ENCODE measurements at regions not wholly inside any gene's neighbourhood (a gene's known extent, or its start where the extent isn't known, plus 50 kb on each side); places are given as distances from the start of the nearest gene placed in this dataset.

GRCh38 chr16:63702981-63703590 lies 1418.8 kb downstream of the CDH11 start:
- in situ Hi-C loops (cut with MboI) (no loop called here), intact Hi-C loops (cut with micrococcal nuclease; ENCODE audit: unreplicated experiment) (no loop called here)
- no peaks in the 10 kb centered on the region for H3K27me3 ChIP-seq (replicated peaks in 1 of 2; ENCODE audit: control insufficient read depth in 2 of 2, insufficient read depth in 2 of 2, low read length in 1 of 2)
- H3K4me2 ChIP-seq (ENCODE audit: control insufficient read depth, insufficient read depth) = no peak overlapping the region
- TF ChIP-seq, protein P1, sequence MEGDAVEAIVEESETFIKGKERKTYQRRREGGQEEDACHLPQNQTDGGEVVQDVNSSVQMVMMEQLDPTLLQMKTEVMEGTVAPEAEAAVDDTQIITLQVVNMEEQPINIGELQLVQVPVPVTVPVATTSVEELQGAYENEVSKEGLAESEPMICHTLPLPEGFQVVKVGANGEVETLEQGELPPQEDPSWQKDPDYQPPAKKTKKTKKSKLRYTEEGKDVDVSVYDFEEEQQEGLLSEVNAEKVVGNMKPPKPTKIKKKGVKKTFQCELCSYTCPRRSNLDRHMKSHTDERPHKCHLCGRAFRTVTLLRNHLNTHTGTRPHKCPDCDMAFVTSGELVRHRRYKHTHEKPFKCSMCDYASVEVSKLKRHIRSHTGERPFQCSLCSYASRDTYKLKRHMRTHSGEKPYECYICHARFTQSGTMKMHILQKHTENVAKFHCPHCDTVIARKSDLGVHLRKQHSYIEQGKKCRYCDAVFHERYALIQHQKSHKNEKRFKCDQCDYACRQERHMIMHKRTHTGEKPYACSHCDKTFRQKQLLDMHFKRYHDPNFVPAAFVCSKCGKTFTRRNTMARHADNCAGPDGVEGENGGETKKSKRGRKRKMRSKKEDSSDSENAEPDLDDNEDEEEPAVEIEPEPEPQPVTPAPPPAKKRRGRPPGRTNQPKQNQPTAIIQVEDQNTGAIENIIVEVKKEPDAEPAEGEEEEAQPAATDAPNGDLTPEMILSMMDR (IDR thresholded peaks at IDR 0.05 in 2 of 3, conservative IDR thresholded peaks at IDR 0.05 in 1 of 3; ENCODE audit: control insufficient read depth in 2 of 3, extremely low read depth in 1 of 3, insufficient read depth in 1 of 3, low read depth in 3 of 3, low read length in 3 of 3) = no peak; a peak in 1 of 6 replicates
- TF ChIP-seq CREB1 (IDR thresholded peaks at IDR 0.05; ENCODE audit: low read depth) (no peak), ZBED1 (IDR thresholded peaks at IDR 0.05; ENCODE audit: borderline replicate concordance) (no peak), SMARCA5 (IDR thresholded peaks at IDR 0.05) (no peak), PAX5 (IDR thresholded peaks at IDR 0.05; ENCODE audit: borderline replicate concordance, low read depth, low read length) (no peak), MAX (IDR thresholded peaks at IDR 0.05; ENCODE audit: low read depth, low read length) (no peak), SMAD5 (IDR thresholded peaks at IDR 0.05; ENCODE audit: low read depth) (no peak), CHD1 (IDR thresholded peaks at IDR 0.05; ENCODE audit: low read depth, low read length) (no peak), IRF5 (IDR thresholded peaks at IDR 0.05; ENCODE audit: borderline replicate concordance) (no peak), STAT3 (IDR thresholded peaks at IDR 0.05; ENCODE audit: low read depth, low read length) (no peak), FOXK2 (IDR thresholded peaks at IDR 0.05) (no peak), BACH1 (IDR thresholded peaks at IDR 0.05; ENCODE audit: borderline replicate concordance) (no peak), PML (IDR thresholded peaks at IDR 0.05; ENCODE audit: low read length) (no peak), YBX1 (IDR thresholded peaks at IDR 0.05) (no peak)
- TF ChIP-seq, protein P2, sequence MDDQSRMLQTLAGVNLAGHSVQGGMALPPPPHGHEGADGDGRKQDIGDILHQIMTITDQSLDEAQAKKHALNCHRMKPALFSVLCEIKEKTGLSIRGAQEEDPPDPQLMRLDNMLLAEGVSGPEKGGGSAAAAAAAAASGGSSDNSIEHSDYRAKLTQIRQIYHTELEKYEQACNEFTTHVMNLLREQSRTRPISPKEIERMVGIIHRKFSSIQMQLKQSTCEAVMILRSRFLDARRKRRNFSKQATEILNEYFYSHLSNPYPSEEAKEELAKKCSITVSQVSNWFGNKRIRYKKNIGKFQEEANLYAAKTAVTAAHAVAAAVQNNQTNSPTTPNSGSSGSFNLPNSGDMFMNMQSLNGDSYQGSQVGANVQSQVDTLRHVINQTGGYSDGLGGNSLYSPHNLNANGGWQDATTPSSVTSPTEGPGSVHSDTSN (IDR thresholded peaks at IDR 0.05; ENCODE audit: insufficient replicate concordance, low read depth, low read length) = no peak
- TF ChIP-seq, protein P3, sequence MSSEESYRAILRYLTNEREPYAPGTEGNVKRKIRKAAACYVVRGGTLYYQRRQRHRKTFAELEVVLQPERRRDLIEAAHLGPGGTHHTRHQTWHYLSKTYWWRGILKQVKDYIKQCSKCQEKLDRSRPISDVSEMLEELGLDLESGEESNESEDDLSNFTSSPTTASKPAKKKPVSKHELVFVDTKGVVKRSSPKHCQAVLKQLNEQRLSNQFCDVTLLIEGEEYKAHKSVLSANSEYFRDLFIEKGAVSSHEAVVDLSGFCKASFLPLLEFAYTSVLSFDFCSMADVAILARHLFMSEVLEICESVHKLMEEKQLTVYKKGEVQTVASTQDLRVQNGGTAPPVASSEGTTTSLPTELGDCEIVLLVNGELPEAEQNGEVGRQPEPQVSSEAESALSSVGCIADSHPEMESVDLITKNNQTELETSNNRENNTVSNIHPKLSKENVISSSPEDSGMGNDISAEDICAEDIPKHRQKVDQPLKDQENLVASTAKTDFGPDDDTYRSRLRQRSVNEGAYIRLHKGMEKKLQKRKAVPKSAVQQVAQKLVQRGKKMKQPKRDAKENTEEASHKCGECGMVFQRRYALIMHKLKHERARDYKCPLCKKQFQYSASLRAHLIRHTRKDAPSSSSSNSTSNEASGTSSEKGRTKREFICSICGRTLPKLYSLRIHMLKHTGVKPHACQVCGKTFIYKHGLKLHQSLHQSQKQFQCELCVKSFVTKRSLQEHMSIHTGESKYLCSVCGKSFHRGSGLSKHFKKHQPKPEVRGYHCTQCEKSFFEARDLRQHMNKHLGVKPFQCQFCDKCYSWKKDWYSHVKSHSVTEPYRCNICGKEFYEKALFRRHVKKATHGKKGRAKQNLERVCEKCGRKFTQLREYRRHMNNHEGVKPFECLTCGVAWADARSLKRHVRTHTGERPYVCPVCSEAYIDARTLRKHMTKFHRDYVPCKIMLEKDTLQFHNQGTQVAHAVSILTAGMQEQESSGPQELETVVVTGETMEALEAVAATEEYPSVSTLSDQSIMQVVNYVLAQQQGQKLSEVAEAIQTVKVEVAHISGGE (CRISPR knock-in tag; IDR thresholded peaks at IDR 0.05) = no peak
- no peak for FAIRE-seq
- ChIA-PET POLR2A (no interaction called here), SMC1A (ENCODE audit: uncharacterized antibody, unreplicated experiment) (interaction anchor here (0.8 kb wide), 1 partner anchor 12 kb away, joined by 3 read pairs; no protein-coding TSS in a partner anchor), RAD21 (ENCODE audit: unreplicated experiment) (no interaction called here), CTCF (interaction anchor here (0.8 to 0.9 kb wide), 2 partner anchors 10 to 18 kb away, joined by 3 read pairs; no protein-coding TSS in a partner anchor)
- H3K36me3 ChIP-seq (ENCODE audit: control insufficient read depth in 2 of 2, insufficient read depth in 2 of 2, low read length in 1 of 2) = no peaks in the 10 kb centered on the region
- DNase-seq (ENCODE audit: low read depth, low spot score) = no peak
- no peaks in the 10 kb centered on the region for H4K20me1 ChIP-seq (ENCODE audit: control insufficient read depth, insufficient read depth)
- peak; percentile 56 for ATAC-seq
- no peak overlapping the region for H3K27ac ChIP-seq (ENCODE audit: control insufficient read depth, insufficient read depth)
- no peak overlapping the region for H3K4me3 ChIP-seq
- no TSS peak for BruUV-seq (replicated peaks)
- no peaks in the 10 kb centered on the region for H3K4me1 ChIP-seq (ENCODE audit: control insufficient read depth, insufficient read depth, low read length)
- H3K79me2 ChIP-seq (ENCODE audit: control insufficient read depth, insufficient read depth, low read length) = no peaks in the 10 kb centered on the region
- no peak overlapping the region for H3K9ac ChIP-seq (ENCODE audit: control insufficient read depth, insufficient read depth, low read length)
- 18% methylated on average over 11 of the region's 11 CpGs for WGBS (ENCODE audit: insufficient coverage, insufficient replicate concordance, low lambda C conversion rate, missing lambda C conversion rate)
- H2AFZ ChIP-seq (ENCODE audit: control insufficient read depth, low read depth, low read length) = no peak overlapping the region
- no peaks in the 10 kb centered on the region for H3K9me3 ChIP-seq (replicated peaks; ENCODE audit: control insufficient read depth, insufficient read depth, low read length)
